HEK293 (cell line): ENCODE measurements at regions not wholly inside any gene's neighbourhood (a gene's known extent, or its start where the extent isn't known, plus 50 kb on each side); places are given as distances from the start of the nearest gene placed in this dataset.

Experiments used
- CTCF ChIA-PET: fragments of 350-600 bp; formaldehyde crosslinking; extraction: SDS; loops from one replicate; lab custom pipeline; 2021; ENCODE audit warnings: antibody characterized with exemption; lab: Yijun Ruan, JAX
- POLR2A ChIA-PET: fragments of 300-600 bp; formaldehyde crosslinking; extraction: SDS; loops from one replicate; lab custom pipeline; 2020; ENCODE audit warnings: antibody characterized with exemption, inconsistent platforms; lab: Yijun Ruan, JAX
- H3K27ac ChIP-seq: fragments of 200-500 bp; sonication (Bioruptor generic); 2 replicates; pipeline ENCODE4 v1.5.1; 2014; ENCODE audit warnings: low read depth, low read length, control low read depth, inconsistent platforms; ENCODE audit errors: extremely low read depth
- H3K36me3 ChIP-seq, 2 experiments: fragments of 200-500 bp in 1 of 2; sonication (Bioruptor generic) in 1 of 2; 1 replicate in 1 of 2; 2 replicates in 1 of 2; pipeline ENCODE4 v1.5.1; 2014 to 2017; ENCODE audit warnings: inconsistent platforms in 2 of 2, low read length in 2 of 2; ENCODE audit not compliant: control insufficient read depth in 2 of 2, insufficient read depth in 1 of 2
- H3K4me1 ChIP-seq: fragments of 200-500 bp; sonication (Bioruptor generic); 2 replicates; pipeline ENCODE4 v1.5.1; 2014; ENCODE audit warnings: mild to moderate bottlenecking, low read length, inconsistent platforms; ENCODE audit not compliant: control insufficient read depth, insufficient read depth
- H3K4me3 ChIP-seq: 2 replicates; pipeline ENCODE4 v1.5.1; 2011; ENCODE audit warnings: low read depth, mild to moderate bottlenecking, control low read depth, low read length, moderate library complexity
- H3K9me3 ChIP-seq: fragments of 200-500 bp; sonication (Bioruptor generic); 2 replicates; pipeline ENCODE4 v1.5.1; 2014; ENCODE audit warnings: low read depth, low read length, inconsistent platforms; ENCODE audit not compliant: control insufficient read depth, insufficient read depth
- TSHZ1 ChIP-seq: fragments of 450-650 bp; formaldehyde crosslinking; IDR thresholded peaks from 2 replicates; pipeline ENCODE4 v1.5.1; 2016; ENCODE audit warnings: missing biosample characterization, missing genetic modification characterization, borderline replicate concordance
- ZBTB10 ChIP-seq: fragments of 450-650 bp; formaldehyde crosslinking; IDR thresholded peaks from 2 replicates; pipeline ENCODE4 v1.5.1; 2016; ENCODE audit warnings: missing biosample characterization, missing genetic modification characterization
- ZIC2 ChIP-seq: fragments of 450-650 bp; formaldehyde crosslinking; IDR thresholded peaks from 2 replicates; pipeline ENCODE4 v1.5.1; 2016; ENCODE audit warnings: missing biosample characterization, missing genetic modification characterization
- ZNF133 ChIP-seq: fragments of 450-650 bp; formaldehyde crosslinking; IDR thresholded peaks from 2 replicates; pipeline ENCODE4 v1.5.1; 2016; ENCODE audit warnings: missing biosample characterization, missing genetic modification characterization
- ZNF148 ChIP-seq: fragments of 450-650 bp; formaldehyde crosslinking; IDR thresholded peaks from 2 replicates; pipeline ENCODE4 v1.5.0; 2017; ENCODE audit warnings: missing biosample characterization, missing genetic modification characterization, borderline replicate concordance
- ZNF174 ChIP-seq: fragments of 450-650 bp; formaldehyde crosslinking; IDR thresholded peaks from 2 replicates; pipeline ENCODE4 v1.5.0; 2017; ENCODE audit warnings: missing biosample characterization, mild to moderate bottlenecking, missing genetic modification characterization
- ZNF175 ChIP-seq: fragments of 450-650 bp; formaldehyde crosslinking; IDR thresholded peaks from 2 replicates; pipeline ENCODE4 v1.5.1; 2016; ENCODE audit warnings: missing biosample characterization, missing genetic modification characterization
- ZNF214 ChIP-seq: fragments of 450-650 bp; formaldehyde crosslinking; IDR thresholded peaks from 2 replicates; pipeline ENCODE4 v1.5.1; 2017; ENCODE audit warnings: missing biosample characterization, mild to moderate bottlenecking, missing genetic modification characterization, borderline replicate concordance
- ZNF302 ChIP-seq: fragments of 450-650 bp; formaldehyde crosslinking; IDR thresholded peaks from 2 replicates; pipeline ENCODE4 v1.5.1; 2016; ENCODE audit warnings: missing biosample characterization, missing genetic modification characterization, low read depth
- ZNF324 ChIP-seq: fragments of 450-650 bp; formaldehyde crosslinking; IDR thresholded peaks from 2 replicates; pipeline ENCODE4 v1.5.1; 2016; ENCODE audit warnings: missing biosample characterization, missing genetic modification characterization
- ZNF391 ChIP-seq: fragments of 450-650 bp; formaldehyde crosslinking; IDR thresholded peaks from 2 replicates; pipeline ENCODE4 v1.5.1; 2016; ENCODE audit warnings: low read depth, missing biosample characterization, missing genetic modification characterization, borderline replicate concordance
- ZNF394 ChIP-seq: fragments of 450-650 bp; formaldehyde crosslinking; IDR thresholded peaks from 2 replicates; pipeline ENCODE4 v1.5.1; 2016; ENCODE audit warnings: missing biosample characterization, missing genetic modification characterization, mild to moderate bottlenecking, moderate library complexity, borderline replicate concordance
- ZNF501 ChIP-seq: fragments of 450-650 bp; formaldehyde crosslinking; IDR thresholded peaks from 2 replicates; pipeline ENCODE4 v1.5.1; 2016; ENCODE audit warnings: missing biosample characterization, missing genetic modification characterization
- ZNF510 ChIP-seq: fragments of 450-650 bp; formaldehyde crosslinking; IDR thresholded peaks from 2 replicates; pipeline ENCODE4 v1.5.1; 2018; ENCODE audit warnings: mild to moderate bottlenecking, missing genetic modification characterization, missing biosample characterization; ENCODE audit not compliant: insufficient replicate concordance
- ZNF639 ChIP-seq: fragments of 450-650 bp; formaldehyde crosslinking; IDR thresholded peaks from 2 replicates; pipeline ENCODE4 v1.5.1; 2016; ENCODE audit warnings: missing biosample characterization, missing genetic modification characterization
- ZNF704 ChIP-seq: fragments of 450-650 bp; formaldehyde crosslinking; IDR thresholded peaks from 2 replicates; pipeline ENCODE4 v1.5.1; 2016; ENCODE audit warnings: missing biosample characterization, missing genetic modification characterization

GRCh38 chr12:79514730-79515529 lies 175.8 kb downstream of the PAWR start:
- Histone ChIP-seq H3K9me3 (no peaks in the 10 kb centered on the region), H3K36me3 (no peaks in the 10 kb centered on the region), H3K4me1 (no peaks in the 10 kb centered on the region), H3K4me3 (no peak overlapping the region), H3K27ac (no peak overlapping the region)
- ChIA-PET POLR2A (no interaction called here), CTCF (no interaction called here)
- TF ChIP-seq ZBTB10 (tag by site-specific recombination) (no peak), ZIC2 (tag by site-specific recombination) (peak; percentile 11; the same call in 1 of the 2 replicates), ZNF302 (tag by site-specific recombination) (no peak)

GRCh38 chr12:79512068-79512467 lies 178.7 kb downstream of the PAWR start:
- TF ChIP-seq ZNF501 (tag by site-specific recombination) = no peak
- no peak for TF ChIP-seq ZNF704 (tag by site-specific recombination)
- TF ChIP-seq ZNF510 = no peak
- no peak overlapping the region for H3K4me3 ChIP-seq

GRCh38 chr12:79508622-79509021 lies 182.1 kb downstream of the PAWR start:
- no peaks in the 10 kb centered on the region for H3K36me3 ChIP-seq
- POLR2A ChIA-PET = no interaction called here
- no peaks in the 10 kb centered on the region for H3K9me3 ChIP-seq
- H3K4me1 ChIP-seq = no peaks in the 10 kb centered on the region
- H3K27ac ChIP-seq = no peak overlapping the region
- CTCF ChIA-PET = interaction anchor here (0.9 to 1.2 kb wide), 2 partner anchors 39 to 462 kb away, joined by 3 to 5 read pairs; no protein-coding TSS in a partner anchor
- no peak overlapping the region for H3K4me3 ChIP-seq
- TF ChIP-seq ZNF391 (tag by site-specific recombination) = no peak
- TF ChIP-seq ZNF148 (tag by site-specific recombination) = no peak
- no peak for TF ChIP-seq ZNF394 (tag by site-specific recombination)
- no peak for TF ChIP-seq ZNF175 (tag by site-specific recombination)
- TF ChIP-seq ZNF324 (tag by site-specific recombination) = no peak
- TF ChIP-seq TSHZ1 (tag by site-specific recombination) = no peak
- TF ChIP-seq ZNF174 (tag by site-specific recombination) = no peak
- no peak for TF ChIP-seq ZNF214 (tag by site-specific recombination)
- TF ChIP-seq ZNF133 = no peak
- no peak for TF ChIP-seq ZNF639 (tag by site-specific recombination)

More at GRCh38 chr12:79512068-79512467, 178.7 kb downstream of the PAWR start:
- CTCF ChIA-PET = interaction anchor here (0.7 to 1.1 kb wide), 3 partner anchors 8 to 372 kb away, joined by 3 read pairs; no protein-coding TSS in a partner anchor
- POLR2A ChIA-PET = no interaction called here
- Histone ChIP-seq H3K4me1 (no peaks in the 10 kb centered on the region), H3K9me3 (no peaks in the 10 kb centered on the region), H3K36me3 (no peaks in the 10 kb centered on the region), H3K27ac (no peak overlapping the region)
